ENCODE measurements at regions not wholly inside any gene's neighbourhood (a gene's known extent, or its start where the extent isn't known, plus 50 kb on each side); places are given as distances from the start of the nearest gene placed in this dataset.

DNA sequence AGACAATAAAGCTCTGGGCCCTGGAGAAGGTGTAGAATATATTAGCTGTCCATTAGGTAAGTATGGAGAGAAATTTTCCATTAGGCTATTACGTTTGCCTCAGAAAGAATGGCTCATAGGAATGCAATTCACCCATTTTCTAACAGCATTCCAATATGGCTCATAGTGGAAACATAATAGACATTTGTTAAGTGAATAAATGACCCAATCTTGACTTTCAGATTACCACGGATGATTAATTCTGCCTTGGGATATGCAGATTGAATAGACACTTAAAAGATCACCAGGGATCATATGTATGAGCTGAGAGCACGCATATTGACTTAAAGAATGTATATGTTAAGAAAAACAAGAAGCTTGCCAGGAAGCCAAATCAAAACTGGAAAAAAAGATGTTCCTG, 209.1 kb upstream of the CDYL start:
- TF ChIP-seq, protein P1, sequence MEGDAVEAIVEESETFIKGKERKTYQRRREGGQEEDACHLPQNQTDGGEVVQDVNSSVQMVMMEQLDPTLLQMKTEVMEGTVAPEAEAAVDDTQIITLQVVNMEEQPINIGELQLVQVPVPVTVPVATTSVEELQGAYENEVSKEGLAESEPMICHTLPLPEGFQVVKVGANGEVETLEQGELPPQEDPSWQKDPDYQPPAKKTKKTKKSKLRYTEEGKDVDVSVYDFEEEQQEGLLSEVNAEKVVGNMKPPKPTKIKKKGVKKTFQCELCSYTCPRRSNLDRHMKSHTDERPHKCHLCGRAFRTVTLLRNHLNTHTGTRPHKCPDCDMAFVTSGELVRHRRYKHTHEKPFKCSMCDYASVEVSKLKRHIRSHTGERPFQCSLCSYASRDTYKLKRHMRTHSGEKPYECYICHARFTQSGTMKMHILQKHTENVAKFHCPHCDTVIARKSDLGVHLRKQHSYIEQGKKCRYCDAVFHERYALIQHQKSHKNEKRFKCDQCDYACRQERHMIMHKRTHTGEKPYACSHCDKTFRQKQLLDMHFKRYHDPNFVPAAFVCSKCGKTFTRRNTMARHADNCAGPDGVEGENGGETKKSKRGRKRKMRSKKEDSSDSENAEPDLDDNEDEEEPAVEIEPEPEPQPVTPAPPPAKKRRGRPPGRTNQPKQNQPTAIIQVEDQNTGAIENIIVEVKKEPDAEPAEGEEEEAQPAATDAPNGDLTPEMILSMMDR (conservative IDR thresholded peaks at IDR 0.05 in 1 of 2, IDR thresholded peaks at IDR 0.05 in 1 of 2; ENCODE audit: extremely low read depth in 1 of 2, insufficient read depth in 1 of 2, low read depth in 1 of 2, low read length in 2 of 2) = no peak
- no peak for TF ChIP-seq EZH2 (IDR thresholded peaks at IDR 0.05; ENCODE audit: borderline replicate concordance, low read length)
